Retinal pigment epithelial cell (primary cell): ENCODE measurements at regions not wholly inside any gene's neighbourhood (a gene's known extent, or its start where the extent isn't known, plus 50 kb on each side); places are given as distances from the start of the nearest gene placed in this dataset.

Source experiments
- DNase-seq: peaks from one replicate; pipeline ENCODE4 v3.0.0-alpha.2; 2010; ENCODE audit warnings: low read depth
- H3K4me3 ChIP-seq: 2 replicates; pipeline ENCODE4 v1.5.1; 2011; ENCODE audit warnings: mild to moderate bottlenecking, low read length, control low read depth, moderate library complexity
- CTCF ChIP-seq: conservative IDR thresholded peaks from 2 replicates; pipeline ENCODE4 v1.5.1; 2011; ENCODE audit warnings: low read depth, low read length, control low read depth, inconsistent platforms

GRCh38 chr5:102554082-102554481, 55.3 kb upstream of the SLCO6A1 start:
- no peak overlapping the region for H3K4me3 ChIP-seq
- TF ChIP-seq CTCF, result no peak
- peak; percentile 75 for DNase-seq

DNA sequence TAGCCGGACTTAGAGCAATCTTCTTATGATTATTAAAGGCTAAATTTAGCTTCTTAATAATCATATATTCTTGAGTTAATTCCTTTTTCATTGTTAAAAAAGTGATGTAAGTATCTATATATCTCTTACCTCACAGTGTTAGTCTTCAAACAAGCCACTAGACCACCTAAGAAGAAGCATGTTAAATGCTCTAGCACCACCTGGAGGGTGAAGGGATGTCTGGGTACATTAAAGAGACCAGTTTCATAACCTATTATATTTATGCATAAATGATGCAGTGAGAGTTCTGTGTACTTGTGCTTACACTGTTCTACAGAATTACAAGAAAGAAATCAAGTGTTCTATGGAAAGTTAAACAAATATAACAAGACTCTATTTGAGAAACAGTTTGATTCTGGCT, 55.9 kb upstream of the SLCO6A1 start:
- no peak for DNase-seq
- TF ChIP-seq CTCF, result peak; percentile 56
- no peak overlapping the region for H3K4me3 ChIP-seq

DNA sequence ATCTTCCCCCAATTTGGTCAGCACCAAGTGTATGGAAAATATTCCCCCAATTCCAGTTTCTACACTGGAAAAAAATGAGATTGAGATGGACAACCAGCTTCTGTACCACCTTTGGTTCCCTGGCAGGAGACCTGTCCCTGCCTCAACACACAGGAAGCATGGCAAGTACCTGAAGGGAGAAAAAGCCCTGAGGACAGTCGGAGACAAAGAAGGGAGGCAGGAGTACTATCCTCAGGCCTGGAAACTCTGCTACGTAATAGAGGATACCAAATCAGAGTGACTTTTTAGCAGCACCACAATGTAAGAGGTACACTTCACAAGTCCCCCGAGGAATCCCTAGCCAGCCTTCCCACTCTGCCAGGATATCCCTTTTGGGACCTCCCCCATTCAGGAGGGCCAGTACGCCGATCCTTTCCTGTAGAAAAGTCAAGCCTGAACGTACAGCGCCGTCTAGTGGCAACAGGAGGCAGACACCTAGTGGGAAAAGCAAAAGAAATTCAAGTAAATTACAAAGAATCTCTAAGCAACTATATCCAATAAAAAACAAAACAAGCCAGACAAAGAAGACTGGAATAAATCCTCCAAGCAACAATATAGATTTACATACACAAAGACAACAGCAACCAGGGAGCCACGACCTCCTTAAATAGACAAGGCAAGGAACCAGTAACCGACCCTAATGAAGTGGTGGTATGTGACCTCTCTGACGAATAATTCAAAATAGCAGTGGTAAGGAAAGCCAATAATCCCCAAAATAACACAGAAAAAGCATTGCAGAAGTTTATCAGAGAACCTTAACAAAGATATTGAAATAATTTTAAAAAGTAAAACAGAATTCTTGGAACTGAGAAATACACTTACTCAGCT, 63.3 kb upstream of the SLCO6A1 start:
- DNase-seq, result no peak
- no peak overlapping the region for H3K4me3 ChIP-seq
- peak; percentile 87 for TF ChIP-seq CTCF

GRCh38 chr5:102570747-102571146, 71.9 kb upstream of the SLCO6A1 start:
- TF ChIP-seq CTCF, result no peak
- DNase-seq, result no peak
- H3K4me3 ChIP-seq, result no peak overlapping the region

DNA sequence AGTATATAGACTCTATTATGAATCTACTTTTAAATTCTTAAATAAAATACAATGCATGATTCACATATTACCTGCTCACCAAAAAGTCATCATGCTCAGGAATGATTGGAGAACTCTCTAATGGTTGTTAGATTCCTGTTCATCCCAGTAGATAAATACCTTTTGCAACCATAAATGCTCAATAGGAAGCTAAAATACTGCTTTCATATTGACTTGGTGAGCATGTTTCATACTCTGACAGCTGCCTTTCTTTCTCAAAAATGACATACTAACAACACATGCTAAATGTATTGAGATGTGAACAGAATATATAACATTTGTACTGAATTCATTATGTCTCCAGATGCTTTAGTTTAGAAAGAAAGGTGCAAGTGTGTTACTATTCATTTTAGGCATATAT, 79.6 kb upstream of the SLCO6A1 start:
- H3K4me3 ChIP-seq, result no peak overlapping the region
- no peak for TF ChIP-seq CTCF
- no peak for DNase-seq

DNA sequence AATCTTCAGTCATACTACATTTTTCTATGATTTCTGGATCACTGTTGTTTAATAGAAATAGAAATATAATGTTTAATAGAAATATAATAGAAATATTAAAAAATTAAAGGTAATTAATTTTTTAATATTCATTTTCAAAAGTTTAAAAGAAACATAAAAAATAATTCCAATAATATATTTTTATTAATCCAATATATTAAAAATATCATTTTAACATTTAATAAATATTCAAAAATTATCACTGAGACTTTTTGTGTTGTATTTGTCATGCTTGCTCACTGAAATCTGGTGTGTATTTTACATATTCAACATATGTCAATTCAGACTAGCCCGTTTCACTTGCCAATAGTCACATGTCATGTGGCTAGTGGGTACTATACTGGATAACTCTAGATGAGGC, 80.6 kb upstream of the SLCO6A1 start:
- TF ChIP-seq CTCF, result no peak
- H3K4me3 ChIP-seq, result no peak overlapping the region
- DNase-seq, result no peak

- H3K4me3 ChIP-seq, result no peak overlapping the region
- DNase-seq, result no peak
- no peak for TF ChIP-seq CTCF
Measured at GRCh38 chr5:102581011-102581410, 82.2 kb upstream of the SLCO6A1 start.
